H1 (cell line): ENCODE measurements at regions not wholly inside any gene's neighbourhood (a gene's known extent, or its start where the extent isn't known, plus 50 kb on each side); places are given as distances from the start of the nearest gene placed in this dataset.
A peak's percentile ranks its signal among the peaks of the same experiment; 100 is the strongest.

ENCODE experiments used
- CTCF ChIA-PET: fragments of 300-600 bp; sonication (Branson Sonifier 250); formaldehyde crosslinking; loops from one replicate; lab custom pipeline; 2021; ENCODE audit not compliant: partially characterized antibody; lab: Charles Lee
- POLR2A ChIA-PET: fragments of 300-600 bp; sonication (Branson Sonifier 250); formaldehyde crosslinking; loops from one replicate; lab custom pipeline; 2021; ENCODE audit warnings: inconsistent platforms; ENCODE audit not compliant: partially characterized antibody; lab: Charles Lee
- DNase-seq, 2 experiments: peaks; one replicate each; pipeline versions ENCODE4 v3.0.0 to v3.0.0-alpha.2; 2010 to 2022; ENCODE audit warnings: low spot score in 2 of 2, low read depth in 1 of 2, mixed read lengths in 1 of 2
- FAIRE-seq: peaks from 2 replicates; lab custom pipeline; 2011; peaks lifted over from hg19 to GRCh38; lab: Jason Lieb, UNC
- H2AFZ ChIP-seq: 2 replicates; pipeline ENCODE4 v1.8.1; 2012; ENCODE audit warnings: low read length, inconsistent platforms
- H2AK5ac ChIP-seq: 2 replicates; pipeline ENCODE4 v1.6.1; 2013; ENCODE audit warnings: low read depth, low read length
- H2BK120ac ChIP-seq: replicated peaks from 2 replicates; pipeline ENCODE3; 2013; ENCODE audit warnings: low read depth, low read length, inconsistent platforms
- H2BK12ac ChIP-seq: 2 replicates; pipeline ENCODE4 v1.6.1; 2013; ENCODE audit warnings: low read depth, low read length
- H2BK15ac ChIP-seq: 2 replicates; pipeline ENCODE4 v1.6.1; 2013; ENCODE audit warnings: low read length
- H2BK20ac ChIP-seq: 2 replicates; pipeline ENCODE4 v1.6.1; 2013; ENCODE audit warnings: low read length
- H2BK5ac ChIP-seq: 2 replicates; pipeline ENCODE4 v1.6.1; 2013; ENCODE audit warnings: low read depth, low read length
- H3K14ac ChIP-seq: 2 replicates; pipeline ENCODE4 v1.6.1; 2013; ENCODE audit warnings: inconsistent platforms; ENCODE audit not compliant: insufficient read length
- H3K18ac ChIP-seq: 2 replicates; pipeline ENCODE4 v1.6.1; 2013; ENCODE audit warnings: low read length; ENCODE audit errors: extremely low read depth
- H3K23ac ChIP-seq: 2 replicates; pipeline ENCODE4 v1.6.1; 2013; ENCODE audit warnings: inconsistent platforms; ENCODE audit not compliant: insufficient read length
- H3K23me2 ChIP-seq: 2 replicates; pipeline ENCODE4 v1.6.1; 2013; ENCODE audit warnings: low read depth, low read length
- H3K27ac ChIP-seq: 2 replicates; pipeline ENCODE4 v1.6.1; 2011; ENCODE audit warnings: low read depth, low read length, inconsistent platforms
- H3K27me3 ChIP-seq, 4 experiments: replicated peaks in 1 of 4; 1 replicate in 1 of 4; 2 replicates in 3 of 4; pipeline versions ENCODE4 v1.6.1 to v1.8.1; 2011 to 2013; ENCODE audit warnings: low read length in 3 of 4, mild to moderate bottlenecking in 3 of 4, inconsistent platforms in 2 of 4, mixed read lengths in 2 of 4, moderate library complexity in 1 of 4; ENCODE audit not compliant: control insufficient read depth in 3 of 4, insufficient read depth in 3 of 4; ENCODE audit errors: extremely low read depth in 1 of 4
- H3K36me3 ChIP-seq, 4 experiments: 2 replicates each; pipeline versions ENCODE4 v1.6.1 to v1.8.1; 2011 to 2013; ENCODE audit warnings: mild to moderate bottlenecking in 4 of 4, low read length in 3 of 4, moderate library complexity in 2 of 4, control low read depth in 1 of 4, inconsistent platforms in 1 of 4; ENCODE audit not compliant: insufficient read depth in 4 of 4, control insufficient read depth in 2 of 4
- H3K4ac ChIP-seq: replicated peaks from 2 replicates; pipeline ENCODE3; 2013; ENCODE audit warnings: low read length, low read depth, mixed read lengths, inconsistent platforms; ENCODE audit not compliant: insufficient read length
- H3K4me1 ChIP-seq, 4 experiments: replicated peaks in 1 of 4; 1 replicate in 1 of 4; 2 replicates in 3 of 4; pipeline versions ENCODE4 v1.6.1 to v1.8.1; 2011 to 2013; ENCODE audit warnings: low read length in 3 of 4, inconsistent platforms in 2 of 4, mixed read lengths in 1 of 4; ENCODE audit not compliant: insufficient read depth in 4 of 4, control insufficient read depth in 3 of 4
- H3K4me2 ChIP-seq, 2 experiments: 2 replicates each; pipeline versions ENCODE4 v1.6.1 to v1.8.1; 2011 to 2013; ENCODE audit warnings: low read depth in 2 of 2, low read length in 2 of 2, control low read depth in 1 of 2, inconsistent platforms in 1 of 2, mild to moderate bottlenecking in 1 of 2; ENCODE audit not compliant: insufficient read depth in 1 of 2
- H3K4me3 ChIP-seq, 4 experiments: fragments of 200-600, 300-600 bp in 1 of 4; sonication (generic), shearing (Covaris generic), sonication (Bioruptor Twin) in 1 of 4; 2 replicates each; pipeline versions ENCODE4 v1.5.1 to v1.8.1; 2011 to 2016; ENCODE audit warnings: low read length in 4 of 4, low read depth in 3 of 4, control low read depth in 2 of 4, inconsistent platforms in 2 of 4, mild to moderate bottlenecking in 2 of 4, mixed read lengths in 1 of 4, moderate library complexity in 1 of 4; ENCODE audit not compliant: insufficient read depth in 2 of 4; ENCODE audit errors: extremely low read depth in 1 of 4
- H3K56ac ChIP-seq: replicated peaks from 2 replicates; pipeline ENCODE3; 2013; ENCODE audit warnings: low read depth, mild to moderate bottlenecking, mixed read lengths, low read length, inconsistent platforms; ENCODE audit not compliant: insufficient read length
- H3K79me1 ChIP-seq: 2 replicates; pipeline ENCODE4 v1.6.1; 2013; ENCODE audit warnings: low read depth, low read length, control low read depth
- H3K79me2 ChIP-seq, 2 experiments: 2 replicates each; pipeline versions ENCODE4 v1.6.1 to v1.8.1; 2012 to 2013; ENCODE audit warnings: low read length in 2 of 2, mild to moderate bottlenecking in 2 of 2, inconsistent platforms in 1 of 2; ENCODE audit not compliant: insufficient read depth in 2 of 2, control insufficient read depth in 1 of 2
- H3K9ac ChIP-seq, 4 experiments: replicated peaks in 1 of 4; 1 replicate in 1 of 4; 2 replicates in 3 of 4; pipeline versions ENCODE4 v1.6.1 to v1.8.1; 2011 to 2013; ENCODE audit warnings: low read depth in 3 of 4, low read length in 3 of 4, control low read depth in 2 of 4, mild to moderate bottlenecking in 2 of 4, moderate library complexity in 2 of 4, inconsistent platforms in 1 of 4; ENCODE audit errors: extremely low read depth in 1 of 4
- H3K9me3 ChIP-seq, 2 experiments: 2 replicates each; pipeline versions ENCODE4 v1.6.1 to v1.8.1; 2012 to 2013; ENCODE audit warnings: mild to moderate bottlenecking in 2 of 2, moderate library complexity in 2 of 2, control low read depth in 1 of 2, inconsistent platforms in 1 of 2, low read depth in 1 of 2, low read length in 1 of 2, mixed read lengths in 1 of 2; ENCODE audit not compliant: insufficient read depth in 2 of 2
- H4K20me1 ChIP-seq, 2 experiments: replicated peaks in 1 of 2; 2 replicates each; pipeline versions ENCODE3 to v1.8.1; 2011 to 2013; ENCODE audit warnings: inconsistent platforms in 2 of 2, low read length in 2 of 2, mild to moderate bottlenecking in 1 of 2; ENCODE audit not compliant: insufficient read depth in 2 of 2, control insufficient read depth in 1 of 2
- H4K5ac ChIP-seq: 2 replicates; pipeline ENCODE4 v1.6.1; 2013; ENCODE audit warnings: low read length, low read depth, mixed read lengths, inconsistent platforms; ENCODE audit not compliant: insufficient read length
- H4K8ac ChIP-seq: 2 replicates; pipeline ENCODE4 v1.8.0; 2013; ENCODE audit warnings: mild to moderate bottlenecking, moderate library complexity, low read length, inconsistent platforms; ENCODE audit not compliant: insufficient read depth; ENCODE audit errors: extremely low read depth
- H4K91ac ChIP-seq: replicated peaks from 2 replicates; pipeline ENCODE3; 2013; ENCODE audit warnings: low read length, mixed read lengths, inconsistent platforms; ENCODE audit not compliant: insufficient read length
- RFX5 ChIP-seq: IDR thresholded peaks from 2 replicates; pipeline ENCODE4 v1.6.1; 2011; ENCODE audit warnings: low read depth, low read length, improper control_type of control experiment, borderline replicate concordance
- TCF12 ChIP-seq: IDR thresholded peaks from 2 replicates; pipeline ENCODE4 v1.6.1; 2011; ENCODE audit warnings: low read depth, mild to moderate bottlenecking, low read length
- WGBS, 2 experiments: shearing (Covaris generic) in 1 of 2; methylation state at CpG; one replicate each; pipeline versions ENCODE4 v1.1.6 to v1.1.7; 2013 to 2015; ENCODE audit warnings: low lambda C conversion rate in 2 of 2, mixed read lengths in 2 of 2, inconsistent platforms in 1 of 2, low coverage in 1 of 2, missing lambda C conversion rate in 1 of 2; ENCODE audit not compliant: insufficient replicate concordance in 2 of 2, insufficient coverage in 1 of 2, insufficient read length in 1 of 2; ENCODE audit errors: extremely low coverage in 1 of 2, missing lambda C conversion rate in 1 of 2; 5-methylcytosine and 5-hydroxymethylcytosine counted together

DNA sequence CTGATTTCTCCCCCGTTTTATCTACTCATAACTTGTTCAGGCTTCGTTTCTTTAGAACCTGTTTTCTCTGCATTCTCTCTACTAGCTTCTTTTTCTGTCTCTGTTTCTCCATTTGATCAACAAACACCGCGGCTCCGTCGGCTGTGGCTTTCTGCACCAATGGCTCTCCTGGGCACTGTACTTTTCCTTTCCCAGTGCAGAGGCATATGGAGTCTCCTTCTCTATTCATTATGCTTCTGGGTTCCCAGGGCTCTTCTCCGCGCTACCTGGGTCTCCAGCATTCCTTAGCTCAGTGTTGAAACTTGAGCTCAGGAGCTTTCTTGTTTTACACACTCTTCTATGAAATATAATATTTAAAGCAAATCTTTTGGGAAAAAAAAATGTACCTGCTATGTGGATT, 196.6 kb upstream of the SOX11 start:
- H4K5ac ChIP-seq = no peak overlapping the region
- no peaks in the 10 kb centered on the region for H3K27me3 ChIP-seq
- no peaks in the 10 kb centered on the region for H3K9me3 ChIP-seq
- H4K91ac ChIP-seq = no peak overlapping the region
- no peaks in the 10 kb centered on the region for H3K36me3 ChIP-seq
- no peak overlapping the region for H3K56ac ChIP-seq
- no peak overlapping the region for H2BK15ac ChIP-seq
- peak overlapping the region; percentile 58; the same call in 1 of the 2 replicates for H2AFZ ChIP-seq
- ChIA-PET CTCF (interaction anchor here (0.6 to 1.6 kb wide), 3 partner anchors 14 to 1707 kb away, joined by 3 to 4 read pairs (median 3); no protein-coding TSS in a partner anchor), POLR2A (interaction anchor here (1.0 kb wide), 1 partner anchor 200 kb away, joined by 3 read pairs; no protein-coding TSS in a partner anchor)
- H3K27ac ChIP-seq = no peak overlapping the region
- H2BK12ac ChIP-seq = no peak overlapping the region
- peaks cover 0 to 12% (median 6%) of the 10 kb centered on the region in 4 experiments; a peak in 6 of 7 replicates for H3K4me1 ChIP-seq
- no peak overlapping the region for H3K4ac ChIP-seq
- H3K79me1 ChIP-seq = no peaks in the 10 kb centered on the region
- H4K8ac ChIP-seq = no peak overlapping the region
- DNase-seq (no peak), FAIRE-seq (no peak)
- H2BK120ac ChIP-seq = no peak overlapping the region
- WGBS, 2 experiments = 81% methylated on average over 8 of the region's 8 CpGs; no CpG with 5 or more reads in 1 of the 2 experiments
- H2AK5ac ChIP-seq = no peak overlapping the region
- no peak overlapping the region for H2BK5ac ChIP-seq
- no peaks in the 10 kb centered on the region for H4K20me1 ChIP-seq
- no peaks in the 10 kb centered on the region for H3K23me2 ChIP-seq
- H3K18ac ChIP-seq = no peak overlapping the region; the same call in 1 of the 2 replicates
- no peak overlapping the region for H3K23ac ChIP-seq
- no peak overlapping the region for H3K9ac ChIP-seq
- H3K79me2 ChIP-seq = no peaks in the 10 kb centered on the region
- H3K4me2 ChIP-seq = no peak overlapping the region
- H3K14ac ChIP-seq = no peak overlapping the region
- H3K4me3 ChIP-seq = no peak overlapping the region
- no peak overlapping the region for H2BK20ac ChIP-seq
- TF ChIP-seq TCF12 (no peak), RFX5 (no peak)
